ENCODE measurements at regions not wholly inside any gene's neighbourhood (a gene's known extent, or its start where the extent isn't known, plus 50 kb on each side); places are given as distances from the start of the nearest gene placed in this dataset.

- no peak for DNase-seq (ENCODE audit: low read depth)
These were observed 514.9 kb upstream of the PROK2 start for GRCh38 chr3:72299823-72300222.

GRCh38 chr3:72299321-72299802 lies 514.4 kb upstream of the PROK2 start:
- no peak for DNase-seq (ENCODE audit: low read depth)

- no peak for DNase-seq (ENCODE audit: low read depth)
These were observed 513.5 kb upstream of the PROK2 start for GRCh38 chr3:72298201-72299152.

- no peak for DNase-seq (ENCODE audit: low read depth)
These were observed 512.5 kb upstream of the PROK2 start for GRCh38 chr3:72297481-72297880.

- no peak for DNase-seq (ENCODE audit: low read depth)
These were observed 511.6 kb upstream of the PROK2 start for GRCh38 chr3:72296477-72297111.

- no peak for DNase-seq (ENCODE audit: low read depth)
These were observed 511.1 kb upstream of the PROK2 start for GRCh38 chr3:72295962-72296450.

DNA sequence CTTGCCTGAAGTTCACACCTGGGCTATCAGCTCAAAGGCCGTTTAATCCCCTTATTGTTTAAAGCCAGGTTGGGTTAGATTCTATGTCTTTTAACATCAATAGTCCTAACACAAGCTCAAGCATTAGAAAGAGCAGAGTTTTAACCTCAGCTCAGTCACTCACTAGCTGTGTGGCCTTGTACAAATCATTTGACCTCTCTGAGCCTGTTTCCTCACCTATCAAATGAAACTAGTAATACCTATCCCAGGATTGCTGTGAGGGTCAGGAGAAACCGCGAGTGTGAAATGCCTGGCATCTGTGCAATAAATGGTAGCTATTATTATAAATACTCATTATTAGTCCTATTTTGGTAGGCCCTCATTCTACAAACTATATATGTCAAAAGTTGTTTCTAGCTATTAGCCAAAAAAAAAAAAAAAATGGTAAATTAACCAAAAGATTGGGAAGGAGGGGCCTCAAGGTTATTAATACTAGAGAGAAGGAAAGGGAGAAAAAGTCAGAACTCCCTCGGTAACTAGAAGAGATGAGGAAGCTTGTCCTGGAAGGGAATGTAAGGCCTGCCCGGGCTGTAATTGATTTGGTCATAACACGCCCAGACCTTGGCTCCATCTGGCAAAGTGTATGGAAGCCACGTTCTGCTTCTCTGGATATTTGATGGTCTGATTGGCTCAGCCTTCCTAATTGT lies 510.5 kb upstream of the PROK2 start:
- DNase-seq (ENCODE audit: low read depth) = no peak

DNA sequence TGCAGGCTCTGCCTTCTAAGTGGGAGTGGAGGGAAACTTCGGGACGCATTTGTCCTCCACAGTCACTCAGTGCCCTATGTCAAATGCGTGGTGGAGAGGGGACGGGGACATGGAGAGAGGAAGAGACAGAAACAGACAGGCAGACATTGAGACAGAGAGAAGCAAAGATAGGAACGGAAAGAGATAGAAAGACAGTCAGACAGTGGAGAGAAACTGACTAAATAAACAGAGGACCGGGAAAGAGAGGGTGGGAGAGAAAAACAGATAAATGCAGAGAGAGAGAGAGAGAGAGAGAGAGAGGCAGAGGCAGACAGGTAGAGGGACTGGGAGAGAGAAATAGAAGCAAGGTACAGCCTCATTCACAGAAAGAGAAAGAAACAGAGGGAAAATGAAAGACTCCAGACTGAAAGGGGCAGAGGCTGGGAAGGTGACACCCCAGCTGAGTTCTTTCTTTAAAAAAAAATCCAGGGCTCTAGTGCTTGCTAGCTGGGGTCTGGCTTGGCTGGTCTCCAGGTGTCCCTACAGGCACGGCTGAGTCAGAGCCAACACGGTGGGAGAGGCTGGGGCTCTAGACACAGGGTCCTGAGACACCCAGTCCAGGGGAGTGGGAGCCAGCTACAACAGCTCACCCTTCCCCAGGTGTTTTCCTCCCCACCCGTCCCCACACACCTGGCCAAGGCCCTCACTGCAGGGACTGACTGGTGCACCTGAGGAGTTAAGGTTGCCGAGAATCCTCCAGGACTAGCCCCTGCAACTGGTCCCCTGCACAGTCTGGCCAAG lies 506.1 kb upstream of the PROK2 start:
- no peak for DNase-seq (ENCODE audit: low read depth)

DNA sequence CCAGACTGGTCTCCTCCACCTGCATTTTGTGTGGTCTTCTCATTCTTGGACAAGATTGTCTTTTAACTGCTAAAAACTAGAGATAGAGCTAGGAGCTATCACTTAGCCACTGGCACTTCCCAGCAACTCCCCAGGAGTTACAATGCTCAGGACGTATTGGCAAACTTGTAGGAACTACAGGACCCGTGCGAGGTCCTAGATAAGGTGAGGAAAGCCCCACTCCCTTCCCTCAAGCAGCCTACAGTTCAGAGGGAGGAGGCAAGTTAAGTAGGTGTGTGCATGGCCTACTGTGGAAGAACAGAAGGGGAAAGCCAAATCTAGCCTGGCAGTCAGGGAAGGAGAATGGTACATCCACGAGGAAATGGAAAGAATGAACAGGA lies 504.7 kb upstream of the PROK2 start:
- no peak for DNase-seq (ENCODE audit: low read depth)

DNA sequence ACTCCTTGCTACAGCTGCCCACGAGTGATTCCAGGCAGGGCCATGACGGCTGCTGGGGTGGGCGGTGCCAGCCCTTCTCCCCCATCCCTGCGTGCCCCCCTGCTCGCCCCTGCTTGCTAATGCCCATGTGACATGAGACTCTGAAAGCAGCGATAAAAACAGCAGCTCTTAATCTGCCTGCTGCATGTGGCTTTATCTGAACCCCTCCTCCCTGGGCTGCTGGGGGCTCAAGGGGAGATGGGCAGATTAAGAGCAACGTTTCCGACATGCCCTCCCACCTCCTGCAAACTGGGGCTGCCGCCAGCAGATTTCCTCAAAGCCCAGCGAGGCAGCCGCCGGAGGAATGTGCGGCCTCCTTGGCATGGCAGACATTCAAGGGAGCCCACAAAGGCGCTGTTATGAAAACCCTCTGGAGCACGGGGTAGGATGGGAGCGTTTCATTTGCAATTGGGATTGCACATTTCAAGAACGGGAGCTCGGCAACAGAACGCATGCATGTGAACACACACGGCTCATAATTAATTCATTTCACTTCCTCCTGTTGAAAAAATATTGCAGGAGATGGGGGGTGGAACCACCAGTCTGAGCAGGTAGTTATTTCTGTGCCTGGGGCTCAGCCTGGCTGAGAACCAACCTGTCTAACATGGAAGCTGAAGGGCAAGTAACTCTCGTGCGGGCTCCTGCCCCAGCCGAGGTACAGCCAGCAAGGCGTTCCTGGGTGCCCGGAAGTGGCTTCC lies 504.2 kb upstream of the PROK2 start:
- no peak for DNase-seq (ENCODE audit: low read depth)

- no peak for DNase-seq (ENCODE audit: low read depth)
These were observed 503.0 kb upstream of the PROK2 start for GRCh38 chr3:72287956-72288355.

- no peak for DNase-seq (ENCODE audit: low read depth)
These were observed 500.6 kb upstream of the PROK2 start for GRCh38 chr3:72285502-72285901.

DNA sequence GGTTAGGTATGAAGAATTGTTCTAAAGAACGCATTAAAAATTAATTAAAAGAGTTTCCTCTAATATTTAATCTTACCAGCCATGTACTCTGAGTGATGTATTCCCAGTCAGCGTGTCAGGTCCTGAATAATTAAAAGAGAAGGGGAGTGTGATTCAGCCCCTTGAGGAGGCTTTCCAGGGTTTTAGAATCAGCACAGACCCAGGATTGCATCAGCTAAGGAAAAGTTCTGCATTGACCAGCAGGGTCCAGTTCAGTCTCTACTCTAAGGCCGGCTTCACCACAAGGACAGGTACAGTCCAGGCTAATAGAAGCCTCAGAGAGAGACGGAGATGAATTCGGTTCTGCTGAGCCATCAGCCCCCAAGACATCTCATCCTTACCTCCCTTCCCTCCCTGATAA lies 499.5 kb upstream of the PROK2 start:
- no peak for DNase-seq (ENCODE audit: low read depth)

GRCh38 chr3:72282918-72283317 lies 498.0 kb upstream of the PROK2 start:
- no peak for DNase-seq (ENCODE audit: low read depth)

DNA sequence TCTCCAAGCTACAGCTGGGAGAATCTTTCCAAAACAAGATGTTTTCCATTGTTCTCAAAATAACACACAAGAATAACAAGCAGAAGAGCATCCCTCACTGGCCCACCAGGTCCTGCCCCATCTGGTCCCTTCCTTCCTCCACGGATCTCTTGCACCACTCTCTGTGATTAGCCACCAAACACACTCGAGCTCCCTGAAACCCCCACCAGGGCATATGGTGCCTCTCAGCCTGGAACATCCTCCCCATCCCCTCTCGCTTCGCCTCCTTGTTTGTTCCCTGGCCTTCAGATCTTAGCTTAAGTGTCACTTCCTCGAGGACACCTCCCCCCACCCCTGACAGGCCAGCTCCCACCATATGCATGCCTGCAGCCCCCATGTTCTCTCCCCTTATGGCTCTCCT lies 496.6 kb upstream of the PROK2 start:
- DNase-seq (ENCODE audit: low read depth) = no peak

GRCh38 chr3:72280876-72281275 lies 495.9 kb upstream of the PROK2 start:
- DNase-seq (ENCODE audit: low read depth) = no peak

GRCh38 chr3:72279631-72280041 lies 494.7 kb upstream of the PROK2 start:
- no peak for DNase-seq (ENCODE audit: low read depth)

- DNase-seq (ENCODE audit: low read depth) = no peak
These were observed 494.2 kb upstream of the PROK2 start for GRCh38 chr3:72279068-72279604.

GRCh38 chr3:72278349-72279067 lies 493.6 kb upstream of the PROK2 start:
- no peak for DNase-seq (ENCODE audit: low read depth)

DNA sequence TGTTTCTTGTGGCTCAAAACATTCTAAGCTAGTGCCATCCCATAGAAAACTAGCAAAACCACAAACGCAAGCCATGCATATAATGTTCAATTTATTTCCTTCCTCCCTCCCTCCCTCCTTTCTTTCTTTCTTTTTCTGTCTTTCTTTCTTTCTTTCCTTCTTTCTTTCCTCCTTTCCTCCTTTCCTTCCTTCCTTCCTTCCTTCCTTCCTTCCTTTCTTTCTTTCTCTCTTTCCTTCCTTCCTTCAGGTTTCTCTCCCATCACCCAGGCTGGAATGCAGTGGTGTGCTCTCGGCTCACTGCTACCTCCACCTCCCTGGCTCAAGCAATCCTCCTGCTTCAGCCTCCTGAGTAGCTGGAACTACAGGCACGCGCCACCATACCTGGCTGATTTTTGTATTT lies 492.8 kb upstream of the PROK2 start:
- DNase-seq (ENCODE audit: low read depth) = no peak

All from stimulated activated CD4-positive, alpha-beta T cell treated with anti-CD3 and anti-CD28 coated beads, Interleukin-2, amount 100 ng/mL, for 4 hours (primary cell).